HG03520 (cell line): ENCODE measurements at regions not wholly inside any gene's neighbourhood (a gene's known extent, or its start where the extent isn't known, plus 50 kb on each side); places are given as distances from the start of the nearest gene placed in this dataset.

Experiments used
- ATAC-seq: cut with Tn5 transposase; IDR thresholded peaks from one replicate; pipeline ENCODE4 v1.9.1; 2021; ENCODE audit warnings: mild to moderate bottlenecking, moderate library complexity; ENCODE audit not compliant: unreplicated experiment

DNA sequence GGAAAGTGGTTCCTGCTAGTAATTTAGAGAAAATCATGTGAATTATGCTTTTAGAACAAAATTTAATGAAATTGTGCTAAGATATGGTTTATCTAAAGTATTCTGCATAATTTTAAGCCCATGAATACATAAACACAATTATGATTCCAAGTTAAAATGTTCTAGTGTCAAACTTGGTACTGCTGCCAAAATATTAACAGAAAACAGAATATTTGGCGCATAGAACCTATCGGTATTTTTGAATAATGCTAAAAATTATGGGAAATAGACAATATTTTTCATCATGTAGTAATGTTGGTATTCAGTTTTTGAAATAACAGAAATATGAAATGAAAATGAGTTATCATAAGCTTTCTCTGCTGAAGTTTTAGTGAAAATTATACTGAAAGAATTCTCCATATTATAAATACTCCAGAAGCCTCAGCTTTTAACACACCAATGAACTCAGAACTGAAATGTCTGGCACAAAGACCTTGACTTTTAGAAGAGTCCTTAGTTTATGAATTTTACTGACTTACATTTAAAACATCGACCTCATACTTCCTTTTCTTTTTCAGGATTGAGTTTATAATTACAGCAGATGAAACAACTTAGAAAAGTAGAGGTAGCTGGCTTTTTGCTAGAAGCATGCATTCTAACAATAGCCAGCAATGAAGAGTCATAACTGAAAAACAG, 1192.3 kb upstream of the GJE1 start:
- ATAC-seq, result no peak

DNA sequence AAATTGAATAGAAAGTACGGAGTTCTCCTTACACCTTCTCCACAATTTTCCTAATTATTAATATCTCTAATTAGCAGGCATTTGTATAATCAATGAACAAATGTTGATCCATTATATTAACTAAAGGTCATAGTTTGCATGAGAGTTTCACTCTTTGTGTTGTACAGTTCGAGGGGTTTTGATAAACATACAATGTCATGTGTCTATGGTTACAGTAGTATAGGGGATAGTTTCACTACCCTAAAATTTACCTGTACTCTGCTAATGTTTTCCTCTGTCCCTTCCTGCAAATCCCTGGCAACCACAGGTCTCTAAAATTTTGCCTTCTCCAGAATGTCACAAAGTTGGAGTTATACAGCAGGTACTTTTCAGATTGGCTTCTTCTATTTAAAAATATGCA, 1199.8 kb upstream of the GJE1 start:
- ATAC-seq, result peak; percentile 44

GRCh38 chr6:140931581-140931980, 1201.1 kb upstream of the GJE1 start:
- ATAC-seq, result no peak

GRCh38 chr6:140929121-140929520, 1203.6 kb upstream of the GJE1 start:
- ATAC-seq, result no peak

DNA sequence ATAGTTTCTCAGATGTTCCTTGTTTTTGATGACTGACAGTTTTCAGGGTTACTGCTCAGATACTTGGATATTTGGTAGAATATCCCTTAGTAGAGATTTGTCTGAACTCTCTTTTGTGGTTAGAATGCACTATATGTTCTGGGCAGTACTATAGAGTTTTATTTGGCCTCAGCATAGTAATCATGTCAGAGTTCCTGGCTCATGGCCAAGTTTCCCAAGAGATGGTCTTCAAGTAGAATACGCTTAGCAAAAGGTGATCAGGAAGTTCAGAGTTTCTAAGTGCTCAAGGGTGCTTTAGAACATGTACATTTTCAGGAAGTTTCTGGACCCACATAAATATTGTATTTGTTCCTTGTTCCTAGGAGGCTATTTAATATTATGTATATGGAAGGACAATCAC, 1209.7 kb upstream of the GJE1 start:
- no peak for ATAC-seq

GRCh38 chr6:140921366-140922226, 1211.1 kb upstream of the GJE1 start:
- ATAC-seq, result peak; percentile 68

DNA sequence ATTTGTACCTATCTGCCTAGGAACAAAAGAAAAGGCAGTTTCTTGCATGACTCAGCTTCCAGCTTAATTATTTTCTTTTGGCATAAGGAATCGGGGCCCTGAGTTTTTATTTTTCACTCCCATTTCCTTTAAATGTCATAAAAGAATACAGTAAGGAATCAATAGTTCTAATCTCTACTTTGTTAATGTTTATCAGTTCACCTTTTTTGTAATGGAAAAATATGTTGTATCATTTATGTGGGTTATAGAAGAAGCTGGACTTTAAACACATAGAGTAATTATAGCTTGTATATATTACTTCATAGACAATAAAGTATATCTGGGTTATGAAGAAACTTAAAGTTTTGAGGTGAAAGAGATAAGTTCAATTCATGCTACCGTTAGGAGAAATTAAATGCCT, 1214.8 kb upstream of the GJE1 start:
- no peak for ATAC-seq

DNA sequence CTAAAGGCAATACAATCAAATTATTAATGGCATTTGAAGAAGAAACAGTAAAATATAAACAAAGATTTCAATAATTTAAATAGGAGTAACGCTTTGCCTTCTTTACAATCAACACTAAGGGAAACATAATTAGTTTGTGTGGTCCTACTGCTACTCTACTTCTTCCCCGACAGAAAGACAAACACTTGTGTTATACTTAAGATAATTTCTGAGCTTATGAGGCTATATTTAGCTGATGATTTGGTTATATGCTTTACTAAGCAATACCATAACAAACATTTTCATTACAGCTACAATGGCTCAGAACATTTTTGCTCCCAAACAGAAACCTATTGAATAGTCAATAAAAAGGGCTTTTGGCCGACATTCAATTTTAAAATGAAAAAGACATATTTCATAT, 1217.2 kb upstream of the GJE1 start:
- ATAC-seq, result no peak

GRCh38 chr6:140915103-140915502, 1217.6 kb upstream of the GJE1 start:
- ATAC-seq, result no peak

- no peak for ATAC-seq
Measured at GRCh38 chr6:140912686-140913085, 1220.0 kb upstream of the GJE1 start.

DNA sequence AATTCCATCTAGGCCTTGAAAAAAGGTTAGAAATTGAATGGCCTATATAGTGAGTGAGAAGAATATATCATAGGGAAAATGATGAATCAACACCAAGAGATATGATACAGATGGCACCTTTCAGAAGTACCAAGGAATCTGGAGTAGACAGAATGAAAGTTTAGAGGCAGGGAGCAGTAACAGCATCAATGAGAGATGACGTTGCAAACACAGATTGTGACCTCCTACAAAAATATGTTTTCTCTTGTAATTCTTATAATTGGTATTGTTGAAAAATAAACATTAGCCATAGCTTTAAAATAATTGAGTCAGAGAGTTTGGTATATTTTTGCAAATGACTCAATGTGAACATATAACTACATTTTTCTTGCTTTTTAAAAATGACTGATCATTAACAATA, 1223.1 kb upstream of the GJE1 start:
- no peak for ATAC-seq

DNA sequence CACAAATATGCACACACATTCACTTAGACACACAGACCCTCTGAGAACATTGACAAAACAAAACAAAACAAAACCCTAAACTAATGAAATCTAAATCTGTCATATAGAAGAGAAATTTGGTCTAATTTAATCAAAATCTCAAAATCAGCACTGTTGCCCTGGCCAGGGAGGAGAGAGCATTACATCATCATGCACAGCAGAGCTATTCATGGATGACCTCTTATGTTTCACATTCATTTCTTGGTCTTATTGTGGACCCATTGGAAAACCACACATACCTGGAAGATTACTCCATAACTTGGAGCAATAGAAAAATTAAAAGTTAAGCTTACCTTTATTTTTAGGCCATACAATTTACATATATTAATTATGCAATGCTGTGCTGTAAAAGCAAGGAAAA, 1223.6 kb upstream of the GJE1 start:
- no peak for ATAC-seq

GRCh38 chr6:140908505-140908904, 1224.2 kb upstream of the GJE1 start:
- ATAC-seq, result no peak

- ATAC-seq, result no peak
Measured at GRCh38 chr6:140907235-140907634, 1225.5 kb upstream of the GJE1 start.

GRCh38 chr6:140905724-140906123, 1227.0 kb upstream of the GJE1 start:
- ATAC-seq, result no peak

GRCh38 chr6:140905050-140905449, 1227.7 kb upstream of the GJE1 start:
- no peak for ATAC-seq

GRCh38 chr6:140897804-140898573, 1234.7 kb upstream of the GJE1 start:
- ATAC-seq, result no peak

- no peak for ATAC-seq
Measured at GRCh38 chr6:140897349-140897748, 1235.4 kb upstream of the GJE1 start.

GRCh38 chr6:140893432-140893831, 1239.3 kb upstream of the GJE1 start:
- no peak for ATAC-seq

DNA sequence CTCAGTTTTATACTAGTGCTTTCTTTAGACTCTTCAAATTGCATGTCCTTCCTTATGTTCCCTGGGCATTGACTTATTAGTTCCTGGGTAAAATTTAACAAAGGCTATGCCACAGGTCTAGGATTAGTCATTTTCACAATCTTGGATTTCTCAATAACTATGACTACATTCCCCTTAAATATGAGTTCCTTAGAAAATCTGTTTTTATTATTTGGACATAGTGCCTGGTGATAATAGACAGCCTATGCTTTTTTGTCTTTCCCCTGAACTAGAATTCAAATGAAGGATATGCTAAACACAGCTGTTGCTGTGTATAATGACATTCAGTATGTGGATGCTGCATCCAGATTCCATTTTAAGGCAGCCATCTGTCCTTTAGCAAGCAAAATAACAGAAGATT, 1252.8 kb upstream of the GJE1 start:
- ATAC-seq, result no peak

- ATAC-seq, result no peak
Measured at GRCh38 chr6:140874066-140874465, 1258.7 kb upstream of the GJE1 start.

- no peak for ATAC-seq
Measured at GRCh38 chr6:140872885-140873284, 1259.8 kb upstream of the GJE1 start.
